GM21526 (cell line): ENCODE measurements at regions not wholly inside any gene's neighbourhood (a gene's known extent, or its start where the extent isn't known, plus 50 kb on each side); places are given as distances from the start of the nearest gene placed in this dataset.

ENCODE experiments used
- ATAC-seq: cut with Tn5 transposase; IDR thresholded peaks from one replicate; pipeline ENCODE4 v1.9.1; 2021; ENCODE audit warnings: moderate library complexity; ENCODE audit not compliant: unreplicated experiment, low FRiP score

- no peak for ATAC-seq
These were observed 201.2 kb upstream of the GAS1 start for GRCh38 chr9:87148331-87149104.

GRCh38 chr9:87149799-87150198, 202.5 kb upstream of the GAS1 start:
- no peak for ATAC-seq

GRCh38 chr9:87152256-87152655, 204.9 kb upstream of the GAS1 start:
- no peak for ATAC-seq

GRCh38 chr9:87156247-87156646, 208.9 kb upstream of the GAS1 start:
- ATAC-seq = no peak

GRCh38 chr9:87157366-87158031, 210.2 kb upstream of the GAS1 start:
- ATAC-seq = no peak

- no peak for ATAC-seq
These were observed 211.5 kb upstream of the GAS1 start for GRCh38 chr9:87158765-87159164.

GRCh38 chr9:87160148-87161102, 213.1 kb upstream of the GAS1 start:
- no peak for ATAC-seq

- ATAC-seq = no peak
These were observed 219.9 kb upstream of the GAS1 start for GRCh38 chr9:87167161-87167560.

GRCh38 chr9:87167582-87167981, 220.3 kb upstream of the GAS1 start:
- ATAC-seq = no peak

GRCh38 chr9:87178302-87178701, 231.0 kb upstream of the GAS1 start:
- ATAC-seq = no peak

- no peak for ATAC-seq
These were observed 232.4 kb upstream of the GAS1 start for GRCh38 chr9:87179553-87180340.

- no peak for ATAC-seq
These were observed 233.1 kb upstream of the GAS1 start for GRCh38 chr9:87180361-87180760.

GRCh38 chr9:87180841-87181240, 233.5 kb upstream of the GAS1 start:
- ATAC-seq = no peak

- no peak for ATAC-seq
These were observed 234.4 kb upstream of the GAS1 start for GRCh38 chr9:87181670-87182069.

- no peak for ATAC-seq
These were observed 237.8 kb upstream of the GAS1 start for GRCh38 chr9:87184956-87185642.

GRCh38 chr9:87187656-87188055, 240.3 kb upstream of the GAS1 start:
- no peak for ATAC-seq

- ATAC-seq = no peak
These were observed 241.7 kb upstream of the GAS1 start for GRCh38 chr9:87189006-87189405.

GRCh38 chr9:87193151-87193550, 245.8 kb upstream of the GAS1 start:
- ATAC-seq = no peak

- no peak for ATAC-seq
These were observed 246.9 kb upstream of the GAS1 start for GRCh38 chr9:87193925-87194868.
